CD4-positive, alpha-beta T cell treated with Interleukin-4 for 4 hours (primary cell): ENCODE measurements at regions not wholly inside any gene's neighbourhood (a gene's known extent, or its start where the extent isn't known, plus 50 kb on each side); places are given as distances from the start of the nearest gene placed in this dataset.
"Not testable (repeated sequence)": the region's sequence is repeated elsewhere in the genome, so short reads cannot be mapped to it uniquely, and the experiment has no call there.

Experiments
- DNase-seq: peaks from one replicate; pipeline ENCODE4 v3.0.0-alpha.2; 2020

DNA sequence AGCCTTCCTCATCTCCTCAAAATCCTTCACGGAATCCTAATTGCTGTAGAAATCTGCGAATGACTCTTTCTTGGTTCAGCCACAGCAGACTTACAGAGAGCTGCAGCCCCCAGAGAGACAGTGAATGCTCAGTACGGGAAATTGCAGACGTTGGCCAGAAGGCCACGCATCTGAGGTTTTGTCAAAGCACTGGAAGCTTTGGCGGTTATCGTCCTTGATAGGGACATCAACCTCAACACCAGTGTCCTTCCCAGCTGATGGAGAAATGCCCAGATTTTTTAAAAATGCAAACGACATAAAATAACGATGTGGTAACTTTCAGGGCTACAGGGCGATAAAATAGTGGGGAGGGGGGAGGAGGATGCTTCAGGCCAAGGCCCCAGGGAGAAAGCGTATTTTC is 166.6 kb upstream of the CIBAR2 start:
- DNase-seq, result no peak

DNA sequence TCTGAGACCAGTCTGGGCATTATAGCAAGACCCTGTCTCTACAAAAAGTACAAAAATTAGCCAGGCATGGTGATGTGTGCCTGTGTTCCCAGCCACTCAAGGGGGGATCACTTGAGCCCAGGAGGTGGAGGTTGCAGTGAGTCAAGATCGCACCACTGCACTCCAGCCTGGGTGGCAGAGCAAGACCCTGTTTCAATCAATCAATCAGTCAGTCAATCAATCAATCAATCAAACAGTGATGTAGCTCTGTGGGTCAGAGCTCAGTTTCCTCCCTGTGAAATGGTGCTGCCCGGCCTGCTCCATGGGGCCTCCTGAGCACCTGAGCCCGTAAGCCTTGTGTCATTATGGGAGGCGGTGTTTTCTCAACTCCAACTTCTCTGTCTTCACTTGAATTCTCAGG is 167.1 kb upstream of the CIBAR2 start:
- DNase-seq, result no peak

GRCh38 chr16:85279825-85280545 is 167.7 kb upstream of the CIBAR2 start:
- DNase-seq, result no peak

DNA sequence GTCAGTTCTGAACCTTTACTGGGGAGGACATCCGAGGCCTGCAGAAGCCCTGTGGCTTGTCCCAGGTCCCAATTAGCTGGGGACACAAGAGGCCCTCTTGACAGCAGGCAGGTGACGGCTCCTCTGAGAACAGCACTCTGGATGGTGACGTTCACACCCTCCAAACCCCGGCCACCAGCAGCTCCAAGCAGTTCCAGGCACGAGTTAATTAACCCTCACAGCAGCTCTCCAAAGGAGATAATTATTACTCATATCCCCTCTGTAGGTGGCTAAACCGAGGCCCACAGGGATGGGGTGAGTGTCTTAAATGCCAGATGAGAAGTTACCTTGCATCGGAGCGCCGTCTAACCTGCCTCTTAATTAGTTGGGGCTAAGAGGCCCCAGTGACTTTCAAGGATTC is 168.9 kb upstream of the CIBAR2 start:
- no peak for DNase-seq

GRCh38 chr16:85282842-85283241 is 170.6 kb upstream of the CIBAR2 start:
- no peak for DNase-seq

- DNase-seq, result no peak
Measured at GRCh38 chr16:85283305-85284050, 171.2 kb upstream of the CIBAR2 start.

DNA sequence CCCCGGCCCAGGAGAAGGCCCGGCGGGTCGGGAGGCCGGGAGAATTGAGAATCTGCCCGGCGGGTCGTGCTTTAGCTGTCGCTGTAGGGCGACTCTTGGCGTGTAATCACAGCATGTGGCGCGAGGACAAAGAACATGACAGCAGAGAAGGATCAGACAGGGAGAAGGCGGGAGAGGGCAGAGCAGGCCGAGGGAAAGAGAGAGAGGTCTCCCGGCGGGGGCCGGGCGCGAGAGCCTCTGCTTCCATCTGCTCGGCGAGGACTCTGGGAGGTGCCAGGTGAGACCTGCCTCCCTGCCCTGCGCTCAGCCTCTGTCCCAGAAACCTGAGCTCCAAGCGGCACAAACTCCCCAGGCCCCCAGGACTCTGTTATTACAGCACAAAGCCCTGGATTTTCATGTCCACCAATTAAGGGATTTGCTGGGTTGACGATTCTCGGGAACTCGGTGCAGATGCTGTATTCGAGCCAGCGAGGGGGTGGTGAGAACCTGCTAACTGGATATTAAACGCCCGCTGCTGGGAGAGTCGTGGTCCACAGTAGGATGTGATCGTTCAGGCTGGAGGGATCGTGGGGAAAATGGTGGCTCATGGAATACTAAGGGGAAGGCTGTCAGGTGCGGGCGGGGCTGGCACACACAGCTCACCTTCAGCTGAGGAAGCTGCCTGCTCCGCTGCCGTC is 172.0 kb upstream of the CIBAR2 start:
- no peak for DNase-seq

GRCh38 chr16:85285681-85286065 is 173.4 kb upstream of the CIBAR2 start:
- no peak for DNase-seq

- no peak for DNase-seq
Measured at GRCh38 chr16:85286066-85286831, 174.0 kb upstream of the CIBAR2 start.

DNA sequence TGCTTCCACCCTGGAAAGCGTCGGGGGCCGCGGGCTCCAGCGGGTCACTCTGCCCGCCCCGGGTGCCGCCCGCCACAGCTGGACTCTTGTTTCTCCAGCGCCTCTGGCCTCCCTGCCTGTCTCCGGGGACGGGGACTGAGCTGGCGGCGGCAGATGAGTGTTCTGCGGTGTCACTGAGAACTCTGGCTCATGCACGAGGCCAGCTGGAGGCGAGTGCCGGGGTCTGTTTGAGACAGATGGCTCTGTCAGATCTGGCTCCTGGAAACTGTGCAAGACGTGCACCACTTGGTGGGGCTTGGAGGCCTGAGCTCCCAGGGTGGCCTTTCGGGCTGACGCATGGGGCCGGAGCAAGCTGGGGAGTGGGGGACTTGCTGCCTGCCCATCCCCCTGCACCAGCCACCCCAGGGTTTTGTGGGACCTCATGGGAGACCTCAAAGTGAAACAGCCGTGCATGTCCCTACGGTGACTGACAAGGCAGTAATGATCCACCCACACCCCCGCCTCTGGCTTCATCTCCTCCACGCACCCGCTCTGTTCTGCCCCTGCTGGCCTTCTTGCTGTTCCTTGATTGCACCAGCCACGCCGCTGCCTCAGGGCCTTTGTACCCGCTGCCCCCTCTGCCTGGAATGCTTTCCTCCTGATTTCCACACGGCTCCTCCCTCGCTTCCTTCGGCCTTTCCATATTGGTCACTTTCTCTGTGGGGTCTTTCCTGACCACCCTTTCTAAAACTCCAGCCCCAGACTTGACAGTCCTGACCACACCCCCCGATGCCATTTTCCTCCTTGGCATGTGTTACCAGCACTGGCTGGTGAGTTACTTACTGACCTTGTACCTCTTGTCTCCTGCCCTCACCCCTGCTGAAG is 174.9 kb upstream of the CIBAR2 start:
- no peak for DNase-seq

GRCh38 chr16:85287815-85288109 is 175.5 kb upstream of the CIBAR2 start:
- not testable (repeated sequence) for DNase-seq

GRCh38 chr16:85288341-85288868 is 176.1 kb upstream of the CIBAR2 start:
- no peak for DNase-seq

DNA sequence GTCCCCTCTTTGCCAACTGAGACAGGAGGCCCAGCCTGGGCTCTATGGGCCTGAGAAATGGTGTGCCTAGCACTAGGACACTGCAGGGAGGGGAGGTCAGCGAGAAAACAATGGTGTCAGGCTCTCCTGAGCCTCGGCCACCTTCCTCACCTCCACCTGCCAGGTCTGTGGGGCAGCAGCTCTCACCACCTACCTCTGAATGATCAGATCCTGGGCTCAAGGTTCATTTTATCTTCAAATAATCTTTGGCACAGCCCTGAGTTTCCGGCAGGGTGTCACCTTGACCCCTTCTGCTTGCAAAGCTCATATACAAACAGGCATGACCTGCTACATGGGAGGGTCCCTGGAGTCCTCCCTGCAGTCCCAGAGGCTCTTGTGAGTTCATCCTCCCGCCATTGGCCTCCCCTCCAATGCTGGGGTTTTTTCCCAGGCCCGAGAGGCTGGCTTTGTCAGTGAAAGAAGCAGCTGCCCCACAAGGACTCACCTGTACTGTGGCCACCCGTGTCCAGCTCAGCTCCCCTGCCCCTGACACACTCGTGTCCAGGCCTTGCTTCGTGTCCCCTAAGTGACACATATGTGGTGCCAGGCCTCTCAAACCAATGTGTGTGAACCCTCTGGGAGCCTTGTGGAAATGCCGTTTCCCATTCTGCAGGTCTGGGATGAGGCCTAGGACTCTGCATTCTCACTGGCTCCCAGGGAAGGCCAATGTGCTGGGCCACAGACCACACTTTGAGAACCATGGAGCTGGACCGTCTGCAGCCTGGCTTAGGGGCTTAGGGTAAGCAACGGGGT is 176.8 kb upstream of the CIBAR2 start:
- no peak for DNase-seq

- DNase-seq, result no peak
Measured at GRCh38 chr16:85289760-85290625, 177.7 kb upstream of the CIBAR2 start.

GRCh38 chr16:85290626-85291301 is 178.5 kb upstream of the CIBAR2 start:
- no peak for DNase-seq

DNA sequence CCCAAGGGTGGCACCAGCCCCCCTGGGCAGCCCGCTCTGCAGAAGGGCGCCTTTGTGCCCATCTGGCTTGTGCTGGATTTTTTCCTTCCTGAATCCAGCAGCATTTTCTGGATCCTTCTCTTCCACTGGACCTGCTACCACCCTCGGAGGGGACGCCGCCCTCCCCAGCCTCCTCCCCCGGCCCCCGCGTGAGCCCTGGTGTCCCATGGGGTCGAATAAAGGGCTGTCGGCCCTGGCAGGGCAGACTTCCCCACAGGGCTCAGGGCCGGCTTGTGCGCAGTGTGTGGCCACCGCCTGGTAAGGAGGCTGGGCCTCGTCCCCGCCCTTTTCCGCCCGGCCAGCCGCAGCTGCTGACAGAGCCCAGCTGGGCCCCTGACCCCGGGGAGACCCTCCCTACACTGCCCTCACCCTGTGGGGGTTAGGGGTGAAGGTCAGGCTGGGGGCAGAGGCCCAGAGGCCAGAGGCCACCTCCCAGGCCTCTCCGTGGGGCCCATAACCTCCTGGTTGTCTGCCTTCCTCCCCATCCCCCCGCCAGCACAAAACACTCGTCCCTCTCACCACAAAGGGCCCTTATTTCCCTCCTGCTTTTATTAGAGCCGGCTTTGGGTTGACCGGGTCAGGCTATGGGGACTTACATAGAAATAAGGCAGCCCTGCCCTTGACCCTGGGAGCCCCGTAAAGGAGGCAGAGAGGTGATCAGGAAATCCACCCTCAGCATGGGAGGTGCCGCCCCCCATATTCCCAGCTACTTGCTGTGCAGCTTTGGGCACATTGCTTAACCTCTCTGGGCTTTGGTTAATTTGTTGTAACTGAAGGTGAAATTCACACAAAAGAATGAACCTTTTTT is 179.3 kb upstream of the CIBAR2 start:
- DNase-seq, result no peak

GRCh38 chr16:85293458-85293857 is 181.2 kb upstream of the CIBAR2 start:
- no peak for DNase-seq

DNA sequence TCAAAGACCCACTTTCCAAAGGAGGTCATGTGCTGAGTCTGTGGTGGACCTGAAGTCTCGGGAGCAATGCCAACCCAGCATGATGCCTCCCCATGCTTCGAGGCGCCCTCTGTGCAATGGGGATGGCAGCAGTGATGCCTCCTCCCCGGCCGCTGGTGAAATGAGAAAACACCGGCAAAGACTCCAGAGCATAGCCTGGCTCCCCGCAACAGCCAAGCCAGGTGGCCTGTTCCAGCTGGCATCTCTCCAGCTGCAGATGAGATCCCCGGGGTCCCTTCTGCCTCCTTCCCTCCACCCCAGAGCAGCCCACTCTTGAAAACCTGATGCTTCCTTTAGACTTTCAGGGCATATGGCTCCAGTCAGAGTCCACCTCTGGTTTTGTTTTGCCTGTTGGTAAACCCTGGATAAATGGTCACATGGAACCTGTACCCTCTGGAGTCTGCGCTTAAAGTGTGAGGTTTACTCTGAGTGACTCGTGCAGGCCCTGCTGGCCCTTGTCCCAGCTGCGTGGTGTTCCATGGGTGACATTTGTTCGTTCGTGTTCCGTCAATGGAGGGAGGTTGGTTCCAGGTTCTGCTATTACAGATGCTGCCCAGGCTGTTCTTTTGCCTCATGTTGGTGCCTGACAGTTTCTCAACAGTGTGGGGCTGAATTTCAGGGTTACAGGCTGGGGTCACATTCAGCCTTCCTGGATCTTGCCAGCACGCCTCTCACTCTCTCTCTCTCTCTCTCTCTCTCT is 181.8 kb upstream of the CIBAR2 start:
- no peak for DNase-seq
